ENCODE measurements at regions not wholly inside any gene's neighbourhood (a gene's known extent, or its start where the extent isn't known, plus 50 kb on each side); places are given as distances from the start of the nearest gene placed in this dataset.

- TF ChIP-seq CTCF (conservative IDR thresholded peaks at IDR 0.05; ENCODE audit: low read depth, low read length) (no peak), EZH2 (IDR thresholded peaks at IDR 0.05; ENCODE audit: borderline replicate concordance, low read depth, low read length, poor library complexity, severe bottlenecking) (no peak)
Measured at GRCh38 chrX:98931216-98931615, 1478.9 kb downstream of the PCDH19 start.

Data from A673 (cell line).